H9 (cell line): ENCODE measurements at regions not wholly inside any gene's neighbourhood (a gene's known extent, or its start where the extent isn't known, plus 50 kb on each side); places are given as distances from the start of the nearest gene placed in this dataset.

Experiments
- DNase-seq: peaks from one replicate; pipeline ENCODE4 v3.0.0-alpha.2; 2017
- H2AFZ ChIP-seq: one replicate; pipeline ENCODE4 v1.6.1; 2013; ENCODE audit warnings: mild to moderate bottlenecking, low read length, control low read depth, moderate library complexity
- H2AK5ac ChIP-seq: 2 replicates; pipeline ENCODE4 v1.6.1; 2013; ENCODE audit warnings: low read length, control low read depth, mixed read lengths; ENCODE audit not compliant: insufficient read length
- H2BK120ac ChIP-seq: one replicate; pipeline ENCODE4 v1.6.1; 2013; ENCODE audit warnings: low read depth, mild to moderate bottlenecking, low read length, control low read depth, inconsistent platforms; ENCODE audit not compliant: poor library complexity, severe bottlenecking
- H2BK12ac ChIP-seq: 2 replicates; pipeline ENCODE4 v1.6.1; 2013; ENCODE audit warnings: low read length, control low read depth, mixed read lengths, low read depth; ENCODE audit not compliant: insufficient read length
- H2BK15ac ChIP-seq: 2 replicates; pipeline ENCODE4 v1.6.1; 2013; ENCODE audit warnings: low read depth, low read length, control low read depth
- H2BK20ac ChIP-seq: one replicate; pipeline ENCODE4 v1.6.1; 2013; ENCODE audit warnings: low read depth, mild to moderate bottlenecking, low read length, control low read depth, inconsistent platforms; ENCODE audit not compliant: poor library complexity, severe bottlenecking
- H2BK5ac ChIP-seq: 2 replicates; pipeline ENCODE4 v1.6.1; 2013; ENCODE audit warnings: low read length, control low read depth, mixed read lengths; ENCODE audit not compliant: insufficient read length
- H3K14ac ChIP-seq: 2 replicates; pipeline ENCODE4 v1.6.1; 2013; ENCODE audit warnings: low read length, control low read depth; ENCODE audit not compliant: insufficient read depth
- H3K18ac ChIP-seq: 2 replicates; pipeline ENCODE4 v1.6.1; 2013; ENCODE audit warnings: low read depth, mild to moderate bottlenecking, mixed read lengths, low read length, control low read depth; ENCODE audit not compliant: insufficient read length
- H3K23ac ChIP-seq: 2 replicates; pipeline ENCODE4 v1.6.1; 2013; ENCODE audit warnings: low read length, control low read depth, mixed read lengths, low read depth; ENCODE audit not compliant: insufficient read length
- H3K23me2 ChIP-seq: 2 replicates; pipeline ENCODE4 v1.6.1; 2013; ENCODE audit warnings: low read depth, mild to moderate bottlenecking, mixed read lengths, low read length, control low read depth; ENCODE audit not compliant: insufficient read length, poor library complexity, severe bottlenecking
- H3K27ac ChIP-seq: 2 replicates; pipeline ENCODE4 v1.5.1; 2013; ENCODE audit warnings: low read length, control low read depth, mixed read lengths, low read depth; ENCODE audit not compliant: insufficient read length
- H3K27me3 ChIP-seq: 2 replicates; pipeline ENCODE4 v1.6.1; 2013; ENCODE audit warnings: low read length, control low read depth, inconsistent platforms; ENCODE audit not compliant: insufficient read depth
- H3K4ac ChIP-seq: 2 replicates; pipeline ENCODE4 v1.6.1; 2013; ENCODE audit warnings: low read depth, mild to moderate bottlenecking, control low read depth, inconsistent platforms, low read length, moderate library complexity
- H3K4me1 ChIP-seq: 2 replicates; pipeline ENCODE4 v1.6.1; 2013; ENCODE audit warnings: low read length, control low read depth, inconsistent platforms; ENCODE audit not compliant: insufficient read depth
- H3K4me2 ChIP-seq: 2 replicates; pipeline ENCODE4 v1.6.1; 2013; ENCODE audit warnings: low read length, control low read depth, mixed read lengths; ENCODE audit not compliant: insufficient read length, insufficient read depth
- H3K56ac ChIP-seq: 2 replicates; pipeline ENCODE4 v1.6.1; 2013; ENCODE audit warnings: low read depth, mild to moderate bottlenecking, mixed read lengths, low read length, control low read depth; ENCODE audit not compliant: insufficient read length
- H3K79me1 ChIP-seq: 2 replicates; pipeline ENCODE4 v1.6.1; 2013; ENCODE audit warnings: low read depth, mild to moderate bottlenecking, moderate library complexity, low read length, control low read depth, inconsistent platforms; ENCODE audit not compliant: insufficient read depth, poor library complexity, severe bottlenecking
- H3K79me2 ChIP-seq: 2 replicates; pipeline ENCODE4 v1.6.1; 2013; ENCODE audit warnings: low read length, control low read depth, inconsistent platforms; ENCODE audit not compliant: insufficient read depth
- H3K9ac ChIP-seq: 2 replicates; pipeline ENCODE4 v1.6.1; 2013; ENCODE audit warnings: low read length, control low read depth, mixed read lengths; ENCODE audit not compliant: insufficient read length; ENCODE audit errors: extremely low read depth
- H3K9me3 ChIP-seq: one replicate; pipeline ENCODE4 v1.6.1; 2013; ENCODE audit warnings: low read depth, low read length, inconsistent platforms; ENCODE audit not compliant: control insufficient read depth
- H3T11ph ChIP-seq: one replicate; pipeline ENCODE4 v1.6.1; 2013; ENCODE audit warnings: mild to moderate bottlenecking, low read length, control low read depth, inconsistent platforms
- H4K20me1 ChIP-seq: one replicate; pipeline ENCODE4 v1.6.1; 2013; ENCODE audit not compliant: control insufficient read depth, insufficient read length, insufficient read depth
- H4K5ac ChIP-seq: 2 replicates; pipeline ENCODE4 v1.6.1; 2013; ENCODE audit warnings: low read depth, mild to moderate bottlenecking, mixed read lengths, low read length, control low read depth; ENCODE audit not compliant: insufficient read length
- H4K8ac ChIP-seq: replicated peaks from 2 replicates; pipeline ENCODE4 v1.6.1; 2013; ENCODE audit warnings: low read length, control low read depth, mixed read lengths, low read depth; ENCODE audit not compliant: insufficient read length
- H4K91ac ChIP-seq: 2 replicates; pipeline ENCODE4 v1.6.1; 2013; ENCODE audit warnings: low read depth, mild to moderate bottlenecking, moderate library complexity, mixed read lengths, low read length, control low read depth; ENCODE audit not compliant: insufficient read length
- H3K27ac Mint-ChIP-seq, 3 experiments: 2 replicates in 2 of 3; 3 replicates in 1 of 3; pipeline ENCODE4 v1.8.0; 2020 to 2021; ENCODE audit warnings: mixed read lengths in 3 of 3, mild to moderate bottlenecking in 1 of 3, moderate library complexity in 1 of 3
- H3K27me3 Mint-ChIP-seq: 2 replicates; pipeline ENCODE4 v1.8.0; 2021; ENCODE audit warnings: low read depth, mild to moderate bottlenecking, moderate library complexity, mixed read lengths
- H3K36me3 Mint-ChIP-seq, 3 experiments: 2 replicates in 2 of 3; 3 replicates in 1 of 3; pipeline ENCODE4 v1.8.0; 2020 to 2021; ENCODE audit warnings: low read depth in 3 of 3, mixed read lengths in 3 of 3; ENCODE audit not compliant: insufficient read depth in 1 of 3
- H3K4me1 Mint-ChIP-seq, 2 experiments: 2 replicates each; pipeline ENCODE4 v1.8.0; 2020; ENCODE audit warnings: mixed read lengths in 2 of 2
- H3K4me3 Mint-ChIP-seq, 2 experiments: 2 replicates in 1 of 2; 3 replicates in 1 of 2; pipeline ENCODE4 v1.8.0; 2020 to 2021; ENCODE audit warnings: mild to moderate bottlenecking in 2 of 2, mixed read lengths in 2 of 2, moderate library complexity in 1 of 2
- H3K9me3 Mint-ChIP-seq, 2 experiments: 2 replicates in 1 of 2; 3 replicates in 1 of 2; pipeline ENCODE4 v1.8.0; 2020; ENCODE audit warnings: mild to moderate bottlenecking in 2 of 2, mixed read lengths in 2 of 2, moderate library complexity in 1 of 2
- CTCF ChIP-seq: fragments of 200-600 bp; sonication (generic); conservative IDR thresholded peaks from 3 replicates; pipeline ENCODE4 v1.8.0; 2021; ENCODE audit warnings: antibody characterized with exemption, mild to moderate bottlenecking
- WGBS: extraction: QIAGEN DNeasy Blood & Tissue Kit; methylation state at CpG from one replicate; pipeline ENCODE4 v1.1.7; 2013; ENCODE audit warnings: missing lambda C conversion rate, low lambda C conversion rate, mixed read lengths; ENCODE audit not compliant: insufficient read length; ENCODE audit errors: extremely low coverage; 5-methylcytosine and 5-hydroxymethylcytosine counted together

- Mint-ChIP-seq H3K9me3 (no peaks in the 10 kb centered on the region), H3K4me3 (no peak overlapping the region), H3K36me3 (no peaks in the 10 kb centered on the region), H3K4me1 (peaks cover 0 to 8% of the 10 kb centered on the region in 2 experiments; a peak in 3 of 4 replicates), H3K27me3 (no peaks in the 10 kb centered on the region), H3K27ac (no peak overlapping the region; a peak in 2 of 7 replicates)
- no peak overlapping the region for H3K14ac ChIP-seq
- no peak overlapping the region for H3K18ac ChIP-seq
- no CpG with 5 or more reads among the region's 7 CpGs for WGBS
- DNase-seq, result no peak
- H3T11ph ChIP-seq, result no peak overlapping the region
- no peak overlapping the region for H3K9ac ChIP-seq
- H2BK120ac ChIP-seq, result no peak overlapping the region
- H2BK5ac ChIP-seq, result no peak overlapping the region
- no peak overlapping the region for H2BK20ac ChIP-seq
- no peaks in the 10 kb centered on the region for H3K27me3 ChIP-seq
- no peak overlapping the region for H3K56ac ChIP-seq
- H2AFZ ChIP-seq, result no peak overlapping the region
- no peak for TF ChIP-seq CTCF
- H4K8ac ChIP-seq, result no peak overlapping the region
- H4K91ac ChIP-seq, result no peak overlapping the region
- H4K5ac ChIP-seq, result no peak overlapping the region
- no peak overlapping the region for H2BK12ac ChIP-seq
- H4K20me1 ChIP-seq, result no peaks in the 10 kb centered on the region
- H3K23me2 ChIP-seq, result no peaks in the 10 kb centered on the region
- H3K27ac ChIP-seq, result no peak overlapping the region
- no peaks in the 10 kb centered on the region for H3K79me2 ChIP-seq
- no peak overlapping the region for H3K4ac ChIP-seq
- no peak overlapping the region for H3K4me2 ChIP-seq
- H3K4me1 ChIP-seq, result no peaks in the 10 kb centered on the region
- H3K79me1 ChIP-seq, result no peaks in the 10 kb centered on the region
- no peak overlapping the region for H3K23ac ChIP-seq
- H2AK5ac ChIP-seq, result no peak overlapping the region
- H3K9me3 ChIP-seq, result no peaks in the 10 kb centered on the region
- no peak overlapping the region for H2BK15ac ChIP-seq
Measured at GRCh38 chr2:158733430-158733755, 61.7 kb upstream of the DAPL1 start.
